K562 (cell line): ENCODE measurements at regions not wholly inside any gene's neighbourhood (a gene's known extent, or its start where the extent isn't known, plus 50 kb on each side); places are given as distances from the start of the nearest gene placed in this dataset.

Source experiments
- ATAC-seq: fragments of 200-7000 bp; cut with Tn5 transposase; 3 replicates; pipeline ENCODE4 v1.9.1; 2020; ENCODE audit warnings: moderate library complexity
- BruUV-seq: library from RNA; stranded (reverse); fragments of 400-500 nt; replicated peaks from 2 replicates; lab custom pipeline; 2021; lab: Mats Ljungman, UMichigan
- CTCF ChIA-PET: fragments of 300-600 bp; formaldehyde crosslinking; extraction: SDS; loops from one replicate; lab custom pipeline; 2021; ENCODE audit warnings: low intra/inter-chr PET ratio; lab: Yijun Ruan, JAX
- POLR2A ChIA-PET: fragments of 300-600, 350-650 bp; sonication (Branson Sonifier 250); formaldehyde crosslinking; extraction: SDS; loops from one replicate; lab custom pipeline; 2021; ENCODE audit warnings: antibody characterized with exemption, inconsistent platforms; lab: Yijun Ruan, JAX
- DNase-seq, 4 experiments: peaks; one replicate each; pipeline versions ENCODE4 v3.0.0 to v3.0.0-alpha.2; 2011 to 2018; ENCODE audit warnings: low spot score in 3 of 4, mixed read lengths in 3 of 4; ENCODE audit errors: extremely low read depth in 1 of 4
- FAIRE-seq: peaks from 2 replicates; lab custom pipeline; 2011; peaks lifted over from hg19 to GRCh38; lab: Jason Lieb, UNC
- H2AFZ ChIP-seq: 2 replicates; pipeline ENCODE4 v1.6.0; 2011; ENCODE audit warnings: low read depth, low read length, control low read depth, inconsistent platforms
- H3K27ac ChIP-seq: fragments of 200-600 bp; 3 replicates; pipeline ENCODE4 v1.8.0; 2011; ENCODE audit warnings: low read depth, mild to moderate bottlenecking, control low read depth, inconsistent platforms, low read length, moderate library complexity, mixed read lengths; ENCODE audit errors: extremely low read depth
- H3K27me3 ChIP-seq, 2 experiments: fragments of 300-600 bp in 1 of 2; 2 replicates in 1 of 2; 3 replicates in 1 of 2; pipeline versions ENCODE4 v1.6.0 to v1.8.0; 2011; ENCODE audit warnings: inconsistent platforms in 2 of 2, low read length in 2 of 2, mild to moderate bottlenecking in 1 of 2, mixed read lengths in 1 of 2, moderate library complexity in 1 of 2; ENCODE audit not compliant: control insufficient read depth in 2 of 2, insufficient read depth in 2 of 2
- H3K36me3 ChIP-seq: fragments of 300-600 bp; 3 replicates; pipeline ENCODE4 v1.8.0; 2011; ENCODE audit warnings: mild to moderate bottlenecking, low read length, inconsistent platforms; ENCODE audit not compliant: control insufficient read depth, insufficient read depth
- H3K4me1 ChIP-seq, 2 experiments: fragments of 200-600 bp in 1 of 2; replicated peaks in 1 of 2; 2 replicates in 1 of 2; 3 replicates in 1 of 2; pipeline versions ENCODE4 v1.5.1 to v1.8.0; 2011; ENCODE audit warnings: inconsistent platforms in 2 of 2, low read length in 2 of 2, mild to moderate bottlenecking in 1 of 2, mixed read lengths in 1 of 2, moderate library complexity in 1 of 2; ENCODE audit not compliant: control insufficient read depth in 2 of 2, insufficient read depth in 2 of 2
- H3K4me2 ChIP-seq: 2 replicates; pipeline ENCODE4 v1.6.1; 2011; ENCODE audit warnings: low read length, control low read depth, inconsistent platforms, mixed read lengths; ENCODE audit not compliant: insufficient read depth
- H3K4me3 ChIP-seq: fragments of 200-600 bp; sonication (generic), shearing (Covaris generic); 2 replicates; pipeline ENCODE4 v1.5.1; 2016; ENCODE audit warnings: control low read depth, inconsistent platforms
- H3K79me2 ChIP-seq: fragments of 200-600 bp; 3 replicates; pipeline ENCODE4 v1.8.0; 2011; ENCODE audit warnings: low read length, inconsistent platforms; ENCODE audit not compliant: control insufficient read depth, insufficient read depth
- H3K9ac ChIP-seq, 2 experiments: 2 replicates each; pipeline versions ENCODE4 v1.6.0 to v1.6.1; 2011; ENCODE audit warnings: low read depth in 2 of 2, low read length in 2 of 2, control low read depth in 1 of 2, inconsistent platforms in 1 of 2, mild to moderate bottlenecking in 1 of 2, mixed read lengths in 1 of 2; ENCODE audit not compliant: insufficient read depth in 1 of 2
- H3K9me1 ChIP-seq: one replicate; pipeline ENCODE4 v1.6.0; 2011; ENCODE audit warnings: inconsistent platforms, mild to moderate bottlenecking, low read length, moderate library complexity; ENCODE audit not compliant: control insufficient read depth, insufficient read depth
- H3K9me3 ChIP-seq: replicated peaks from 2 replicates; pipeline ENCODE4 v1.5.1; 2011; ENCODE audit warnings: low read depth, low read length, inconsistent platforms; ENCODE audit not compliant: control insufficient read depth, insufficient read depth
- H4K20me1 ChIP-seq: replicated peaks from 2 replicates; pipeline ENCODE4 v1.6.1; 2011; ENCODE audit warnings: low read length, inconsistent platforms, mixed read lengths; ENCODE audit not compliant: control insufficient read depth, insufficient read depth
- BACH1 ChIP-seq: fragments of 200-800 bp; sonication (Bioruptor generic); IDR thresholded peaks from 2 replicates; pipeline ENCODE4 v1.6.1; 2016; ENCODE audit warnings: missing genetic modification characterization, missing compliant biosample characterization
- RAD21 ChIP-seq, 2 experiments: fragments of 250-450 bp in 1 of 2; fragments of 450-650 bp in 1 of 2; sonication (Bioruptor Pico) in 1 of 2; formaldehyde crosslinking in 1 of 2; IDR thresholded peaks in 1 of 2; conservative IDR thresholded peaks in 1 of 2; 2 replicates each; pipeline versions ENCODE4 v1.4.0 to v1.8.0; 2020 to 2022; ENCODE audit warnings: mild to moderate bottlenecking in 2 of 2, moderate library complexity in 1 of 2
- ZBTB40 ChIP-seq, 2 experiments: fragments of 450-650 bp in 1 of 2; sonication (generic) in 1 of 2; formaldehyde crosslinking in 1 of 2; IDR thresholded peaks; 2 replicates each; pipeline versions ENCODE4 v1.7.1 to v1.9.0; 2016 to 2022; ENCODE audit warnings: inconsistent platforms in 1 of 2, mild to moderate bottlenecking in 1 of 2, missing genetic modification reagents in 1 of 2
- WGBS: fragments of 100-300 bp; shearing (Covaris generic); methylation state at CpG from one replicate; pipeline ENCODE4 v1.1.6; 2016; ENCODE audit warnings: low coverage, mixed read lengths; ENCODE audit not compliant: insufficient coverage; ENCODE audit errors: missing lambda C conversion rate; 5-methylcytosine and 5-hydroxymethylcytosine counted together
- in situ Hi-C: fragments of 300-500 bp; cut with MboI; formaldehyde crosslinking; loops from 4 replicates; pipeline ENCODE4 v1.15.0; 2018; ENCODE audit warnings: inconsistent platforms, mixed read lengths
- intact Hi-C: fragments of 100-400 bp; cut with micrococcal nuclease; formaldehyde crosslinking; loops from 2 replicates; pipeline ENCODE4 v1.14.2; 2022
- TF ChIP-seq, protein P1 (sequence below), 3 experiments: IDR thresholded peaks in 2 of 3; conservative IDR thresholded peaks in 1 of 3; 2 replicates each; pipeline ENCODE4 v1.5.1; 2011 to 2012; ENCODE audit warnings: low read length in 3 of 3, mild to moderate bottlenecking in 3 of 3, control low read depth in 2 of 3, improper control_type of control experiment in 1 of 3, inconsistent platforms in 1 of 3, low read depth in 1 of 3, mixed read lengths in 1 of 3, moderate library complexity in 1 of 3; ENCODE audit not compliant: insufficient read depth in 2 of 3

DNA sequence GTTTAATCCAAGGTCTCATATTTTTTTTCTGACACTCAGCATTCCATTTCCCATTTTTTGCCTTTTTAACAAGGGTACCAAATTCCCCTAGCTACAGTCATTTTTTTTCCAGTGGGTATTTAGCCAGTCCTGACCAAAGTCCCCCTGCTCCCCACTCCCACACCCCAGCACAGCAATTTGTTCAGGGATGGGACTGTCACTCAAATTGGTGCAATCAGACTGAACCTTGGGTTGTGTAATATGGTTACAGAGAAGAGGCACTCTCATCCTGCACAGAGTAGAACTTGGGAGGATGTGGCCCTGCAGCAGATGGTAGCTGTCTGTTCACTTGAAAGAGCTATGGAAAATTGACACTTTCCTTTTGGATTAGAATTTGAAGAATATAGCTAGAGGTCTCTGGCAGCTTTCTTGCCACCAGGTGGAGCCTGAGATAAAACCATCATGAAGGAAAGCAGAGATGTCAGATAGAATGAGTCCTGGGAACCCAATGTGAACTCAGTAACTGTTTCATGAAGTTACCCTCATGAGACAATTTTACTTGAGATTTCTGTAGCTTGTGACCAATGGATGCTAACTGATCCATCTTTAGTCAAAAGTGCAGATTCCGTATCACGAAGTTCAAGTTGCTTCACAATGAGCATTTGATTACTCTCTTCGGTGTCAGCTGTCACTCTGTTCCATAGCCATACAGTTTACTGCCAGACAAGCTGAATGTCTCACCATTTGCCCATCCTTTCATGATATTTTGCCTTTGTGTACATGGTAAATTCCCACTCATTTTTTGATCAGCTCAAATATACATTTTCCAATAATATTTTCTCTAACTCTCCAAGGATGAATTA lies 394.0 kb upstream of the SYT1 start:
- Histone ChIP-seq H3K36me3 (no peaks in the 10 kb centered on the region), H3K27me3 (no peaks in the 10 kb centered on the region), H4K20me1 (no peaks in the 10 kb centered on the region), H3K4me1 (no peaks in the 10 kb centered on the region), H3K9ac (no peak overlapping the region), H3K9me3 (no peaks in the 10 kb centered on the region), H3K4me3 (no peak overlapping the region), H3K27ac (no peak overlapping the region), H2AFZ (no peak overlapping the region), H3K4me2 (no peak overlapping the region), H3K79me2 (no peaks in the 10 kb centered on the region), H3K9me1 (no peaks in the 10 kb centered on the region)
- DNase-seq: peak in 1 of 4 experiments; percentile 8
- intact Hi-C loops (no loop called here), in situ Hi-C loops (no loop called here)
- no peak for FAIRE-seq
- POLR2A ChIA-PET: interaction anchor here (0.7 kb wide), 1 partner anchor 17 kb away, joined by 3 read pairs; no protein-coding TSS in a partner anchor
- CTCF ChIA-PET: no interaction called here
- TF ChIP-seq BACH1: no peak
- TF ChIP-seq, protein P1, sequence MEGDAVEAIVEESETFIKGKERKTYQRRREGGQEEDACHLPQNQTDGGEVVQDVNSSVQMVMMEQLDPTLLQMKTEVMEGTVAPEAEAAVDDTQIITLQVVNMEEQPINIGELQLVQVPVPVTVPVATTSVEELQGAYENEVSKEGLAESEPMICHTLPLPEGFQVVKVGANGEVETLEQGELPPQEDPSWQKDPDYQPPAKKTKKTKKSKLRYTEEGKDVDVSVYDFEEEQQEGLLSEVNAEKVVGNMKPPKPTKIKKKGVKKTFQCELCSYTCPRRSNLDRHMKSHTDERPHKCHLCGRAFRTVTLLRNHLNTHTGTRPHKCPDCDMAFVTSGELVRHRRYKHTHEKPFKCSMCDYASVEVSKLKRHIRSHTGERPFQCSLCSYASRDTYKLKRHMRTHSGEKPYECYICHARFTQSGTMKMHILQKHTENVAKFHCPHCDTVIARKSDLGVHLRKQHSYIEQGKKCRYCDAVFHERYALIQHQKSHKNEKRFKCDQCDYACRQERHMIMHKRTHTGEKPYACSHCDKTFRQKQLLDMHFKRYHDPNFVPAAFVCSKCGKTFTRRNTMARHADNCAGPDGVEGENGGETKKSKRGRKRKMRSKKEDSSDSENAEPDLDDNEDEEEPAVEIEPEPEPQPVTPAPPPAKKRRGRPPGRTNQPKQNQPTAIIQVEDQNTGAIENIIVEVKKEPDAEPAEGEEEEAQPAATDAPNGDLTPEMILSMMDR (IDR thresholded peaks at IDR 0.05 in 2 of 3, conservative IDR thresholded peaks at IDR 0.05 in 1 of 3; ENCODE audit: insufficient read depth in 2 of 3, low read depth in 1 of 3, low read length in 3 of 3): 0 out of 6 replicates have a peak, but pooled peaks of 1 of the 3 experiments have one; percentile 5
- TF ChIP-seq RAD21 (CRISPR knock-in tag; conservative IDR thresholded peaks at IDR 0.05 in 1 of 2, IDR thresholded peaks at IDR 0.05 in 1 of 2): peak; percentile 10 to 27; a peak in 2 of 4 replicates
- no peak for TF ChIP-seq ZBTB40 (IDR thresholded peaks at IDR 0.05)
- no peak for TF ChIP-seq ZBTB40 (CRISPR knock-in tag; IDR thresholded peaks at IDR 0.05)
- WGBS: 0% methylated on average over 3 of the region's 3 CpGs
- BruUV-seq: no TSS peak
- no peak for ATAC-seq
